AG09319 (cell line): ENCODE measurements at regions not wholly inside any gene's neighbourhood (a gene's known extent, or its start where the extent isn't known, plus 50 kb on each side); places are given as distances from the start of the nearest gene placed in this dataset.

Source experiments
- DNase-seq: peaks from one replicate; pipeline ENCODE4 v3.0.0-alpha.2; 2010; ENCODE audit warnings: low read depth; ENCODE audit errors: extremely low read depth
- CTCF ChIP-seq: IDR thresholded peaks from 2 replicates; pipeline ENCODE4 v1.5.1; 2011; ENCODE audit warnings: low read depth, mild to moderate bottlenecking, inconsistent platforms, low read length, moderate library complexity

DNA sequence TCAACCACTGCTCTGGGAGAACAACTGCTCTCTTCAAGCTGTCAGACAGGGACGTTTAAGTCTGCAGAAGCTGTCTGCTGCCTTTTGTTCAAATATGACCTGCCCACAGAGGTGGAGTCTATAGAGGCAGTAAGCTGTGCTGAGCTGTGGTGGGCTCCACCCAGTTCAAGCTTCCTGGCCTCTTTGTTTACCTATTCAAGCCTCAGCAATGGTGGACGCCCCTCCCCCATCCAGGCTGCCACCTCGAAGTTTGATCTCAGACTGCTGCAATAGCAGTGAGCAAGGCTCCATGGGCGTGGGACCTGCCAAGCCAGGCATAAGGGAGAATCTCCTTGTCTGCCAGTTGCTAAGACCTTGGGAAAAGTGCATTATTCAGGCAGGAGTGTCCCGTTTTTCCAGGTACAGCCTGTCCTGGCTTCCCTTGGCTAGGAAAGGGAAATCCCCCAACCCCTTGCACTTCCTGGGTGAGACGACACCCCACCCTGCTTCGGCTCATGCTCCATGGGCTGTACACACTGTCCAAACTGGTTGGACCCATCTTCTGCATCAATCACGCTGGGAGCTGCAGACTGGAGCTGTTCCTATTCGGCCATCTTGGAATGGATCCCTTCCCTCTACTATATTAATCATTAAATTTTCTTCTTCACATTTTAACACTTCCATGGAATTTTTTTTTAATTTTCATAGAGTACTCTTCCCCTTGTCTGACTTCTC, 167.0 kb upstream of the UBE2E2 start:
- no peak for DNase-seq

GRCh38 chr3:23036728-23037127, 166.4 kb upstream of the UBE2E2 start:
- no peak for DNase-seq
- TF ChIP-seq CTCF = no peak

More for the DNA sequence above, 167.0 kb upstream of the UBE2E2 start:
- no peak for TF ChIP-seq CTCF

DNA sequence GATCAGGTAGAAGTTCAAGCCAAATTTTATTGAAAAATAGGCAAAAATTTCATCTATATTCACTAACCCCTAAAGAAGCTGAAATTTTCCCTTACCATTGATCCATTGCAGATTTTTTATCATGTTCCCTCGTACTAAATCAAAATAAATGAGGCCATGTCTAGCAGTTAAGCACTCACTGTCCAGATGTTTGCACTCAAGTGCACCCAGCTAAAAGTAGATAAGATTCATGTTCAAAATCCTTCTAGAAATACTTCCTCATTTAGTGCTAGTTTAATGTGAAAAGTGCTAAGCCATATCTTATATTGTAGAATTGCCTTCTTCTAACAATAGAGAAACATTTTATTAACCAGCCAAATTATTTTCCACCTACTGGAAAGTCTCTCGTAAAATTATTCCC, 164.7 kb upstream of the UBE2E2 start:
- no peak for TF ChIP-seq CTCF
- no peak for DNase-seq

DNA sequence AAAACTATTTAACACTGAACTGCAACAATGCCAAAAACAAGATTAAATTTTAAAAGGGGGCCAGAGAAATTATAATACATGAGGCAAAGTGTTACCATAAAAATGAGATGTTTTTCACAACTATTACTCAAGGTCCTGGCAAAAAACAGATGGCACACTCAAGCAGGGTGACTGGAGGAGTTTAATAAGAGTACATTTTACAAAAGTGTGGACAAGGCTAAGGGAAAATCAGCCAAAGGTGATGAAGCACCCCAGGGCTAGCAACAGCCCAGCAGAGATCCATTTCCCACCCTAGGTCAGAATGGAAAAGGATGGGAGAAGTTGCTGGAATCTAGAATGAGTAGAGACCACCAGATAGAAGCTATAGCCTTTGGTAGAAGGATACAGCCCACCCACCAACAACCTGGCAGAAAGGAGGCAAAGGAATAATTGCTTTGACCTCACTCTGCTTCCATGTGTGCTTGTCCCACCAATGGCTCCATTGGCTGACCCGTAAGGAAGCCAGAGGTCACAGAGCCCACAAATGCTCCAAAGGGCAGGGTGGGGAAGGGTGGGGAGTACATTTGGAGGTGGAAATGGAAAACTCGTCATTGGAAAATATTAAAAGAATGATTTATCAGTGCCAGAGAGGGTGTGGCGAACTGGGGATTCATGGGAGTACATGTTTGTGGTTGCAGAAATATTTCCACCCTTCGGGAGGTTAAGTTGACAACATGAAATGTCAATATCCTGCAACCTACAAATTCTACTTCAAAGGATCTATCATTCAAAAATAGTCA, 161.0 kb upstream of the UBE2E2 start:
- TF ChIP-seq CTCF = no peak
- DNase-seq = no peak

GRCh38 chr3:23044463-23044862, 158.7 kb upstream of the UBE2E2 start:
- no peak for TF ChIP-seq CTCF
- no peak for DNase-seq

GRCh38 chr3:23046536-23046935, 156.6 kb upstream of the UBE2E2 start:
- no peak for DNase-seq
- no peak for TF ChIP-seq CTCF

DNA sequence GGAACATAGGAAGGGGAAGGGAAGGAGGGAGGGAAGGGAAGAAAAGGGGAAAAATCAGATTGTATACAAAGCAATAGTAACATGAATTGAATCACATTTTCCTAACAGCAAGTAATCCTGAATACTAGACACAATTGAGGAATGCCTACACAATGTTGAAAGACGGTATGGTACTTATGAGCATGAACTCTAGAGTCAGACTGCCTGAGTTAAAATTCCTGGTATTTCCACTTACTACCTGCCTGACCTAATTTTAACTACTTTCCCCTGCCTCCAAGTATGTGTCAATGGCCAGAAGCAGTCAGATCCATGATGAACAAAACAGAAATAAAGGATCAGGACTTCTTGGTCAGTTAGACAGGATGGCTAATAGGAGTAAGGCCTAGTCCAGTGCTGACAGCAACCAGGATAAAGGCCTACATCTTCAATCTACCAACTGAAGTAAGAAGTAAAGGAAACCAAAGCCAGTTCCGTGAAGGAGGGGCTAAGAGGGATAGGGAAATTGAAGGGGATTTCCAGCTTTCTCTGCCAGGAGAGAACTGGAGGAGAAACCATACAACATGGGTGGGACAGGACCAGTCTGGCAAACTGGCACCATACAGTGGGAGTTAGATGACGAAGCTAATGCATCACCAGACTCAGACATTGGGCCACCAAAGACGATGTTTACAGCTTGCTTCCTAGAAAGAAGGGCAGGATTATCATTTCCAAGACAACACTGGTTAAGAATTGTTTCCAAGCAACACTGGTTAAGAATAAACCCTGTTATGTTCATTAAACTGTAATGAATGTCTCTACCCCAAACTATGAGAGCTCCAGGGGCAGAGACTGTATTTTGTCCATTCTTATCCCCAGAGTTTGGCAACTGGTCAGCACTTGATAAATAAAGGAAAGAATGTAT, 151.6 kb upstream of the UBE2E2 start:
- no peak for DNase-seq
- TF ChIP-seq CTCF = no peak
